ENCODE measurements at regions not wholly inside any gene's neighbourhood (a gene's known extent, or its start where the extent isn't known, plus 50 kb on each side); places are given as distances from the start of the nearest gene placed in this dataset.

- no peak for TF ChIP-seq ZC3H10 (CRISPR knock-in tag; IDR thresholded peaks at IDR 0.05)
- TF ChIP-seq ESRRG (CRISPR knock-in tag; IDR thresholded peaks at IDR 0.05) = no peak
- TF ChIP-seq RARB (CRISPR knock-in tag; IDR thresholded peaks at IDR 0.05) = no peak
- no peak for TF ChIP-seq PATZ1 (CRISPR knock-in tag; IDR thresholded peaks at IDR 0.05; ENCODE audit: borderline replicate concordance)
These were observed 313.6 kb upstream of the MC4R start for GRCh38 chr18:60686142-60686541.

Measured in SK-N-SH treated with all-trans-retinoic acid at 6 μM for 48 hours (cell line).